ENCODE measurements at regions not wholly inside any gene's neighbourhood (a gene's known extent, or its start where the extent isn't known, plus 50 kb on each side); places are given as distances from the start of the nearest gene placed in this dataset.
"Not testable (repeated sequence)": the region's sequence is repeated elsewhere in the genome, so short reads cannot be mapped to it uniquely, and the experiment has no call there.

DNA sequence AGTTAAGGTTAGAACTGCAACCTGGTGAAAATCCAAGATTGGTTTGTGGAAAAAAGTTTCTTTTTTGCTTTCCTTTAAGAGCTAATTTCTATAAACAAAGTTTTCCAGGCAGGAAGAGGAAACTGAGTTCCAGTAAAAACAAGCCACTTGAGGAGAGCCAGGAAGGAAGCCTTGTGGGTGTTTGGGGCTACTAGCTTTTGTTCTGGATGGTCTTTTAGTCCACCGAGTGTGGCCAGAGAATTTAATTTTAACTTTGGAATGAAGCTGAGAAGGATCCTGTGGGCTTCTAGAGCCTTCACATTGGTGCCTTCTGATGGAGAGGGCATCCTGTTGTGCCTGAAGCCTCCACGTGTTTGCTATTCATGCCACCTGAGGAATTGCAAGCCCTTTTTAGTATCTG is 327.9 kb downstream of the C12orf75 start:
- H3K27me3 ChIP-seq, result no peaks in the 10 kb centered on the region
- H3K27ac ChIP-seq, result no peak overlapping the region
- no peaks in the 10 kb centered on the region for H4K20me1 ChIP-seq
- no peak overlapping the region for H3K4me3 ChIP-seq
- no peak for TF ChIP-seq Cebpa-rat (IDR thresholded peaks at IDR 0.05)
- H3K36me3 ChIP-seq, result no peaks in the 10 kb centered on the region
- no peak overlapping the region for H3K4me2 ChIP-seq
- peaks cover 0 to 6% (median 0%) of the 10 kb centered on the region in 11 experiments; a peak in 2 of 22 replicates for H3K9me3 ChIP-seq (replicated peaks in 1 of 11)
- no peak overlapping the region for H3K9ac ChIP-seq
- no peaks in the 10 kb centered on the region for H3K4me1 ChIP-seq

DNA sequence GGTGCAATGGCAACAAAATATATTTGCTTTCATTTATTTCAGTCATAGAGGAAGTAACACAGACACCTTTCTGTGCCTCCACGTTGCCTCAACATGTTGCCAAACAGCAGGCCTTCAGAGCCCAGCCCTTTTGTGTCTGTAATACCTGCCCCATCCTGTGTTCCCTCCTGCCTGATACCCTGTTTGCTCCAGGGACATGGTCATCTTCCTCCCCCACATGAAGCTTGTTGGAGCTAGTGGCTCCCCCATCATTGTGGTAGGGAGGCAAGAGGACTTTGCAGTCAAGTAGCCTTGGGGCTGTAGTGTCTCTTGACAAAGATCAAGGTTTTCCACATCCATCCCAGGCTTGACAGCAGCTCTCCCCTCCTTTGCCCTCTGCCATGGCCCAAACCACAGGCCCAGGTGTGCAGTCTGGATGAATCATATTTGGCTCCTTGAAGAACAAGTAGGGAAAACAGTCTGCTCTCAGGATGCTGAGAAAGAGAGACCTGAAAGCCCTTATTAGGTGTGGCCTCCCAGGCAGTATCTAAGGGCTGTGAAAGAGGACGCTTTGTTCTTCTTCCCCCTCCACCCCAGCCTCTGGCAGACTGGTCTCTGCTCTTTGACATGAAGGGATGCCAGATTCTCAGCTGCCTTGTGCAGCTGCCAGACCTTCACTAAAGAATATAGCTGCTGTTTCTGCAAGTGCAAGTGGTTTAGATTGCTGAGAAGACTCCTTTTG is 329.0 kb downstream of the C12orf75 start:
- no peak overlapping the region for H3K9ac ChIP-seq
- no peaks in the 10 kb centered on the region for H3K27me3 ChIP-seq
- no peaks in the 10 kb centered on the region for H3K4me1 ChIP-seq
- H3K4me2 ChIP-seq, result no peak overlapping the region
- no peak overlapping the region for H3K27ac ChIP-seq
- H3K9me3 ChIP-seq (replicated peaks in 1 of 11), result 0 out of 22 replicates have a peak, but pooled peaks cover 0 to 6% (median 0%) of the 10 kb centered on the region in 11 experiments
- H4K20me1 ChIP-seq, result no peaks in the 10 kb centered on the region
- TF ChIP-seq Cebpa-rat (IDR thresholded peaks at IDR 0.05), result no peak
- H3K4me3 ChIP-seq, result no peak overlapping the region
- H3K36me3 ChIP-seq, result no peaks in the 10 kb centered on the region

DNA sequence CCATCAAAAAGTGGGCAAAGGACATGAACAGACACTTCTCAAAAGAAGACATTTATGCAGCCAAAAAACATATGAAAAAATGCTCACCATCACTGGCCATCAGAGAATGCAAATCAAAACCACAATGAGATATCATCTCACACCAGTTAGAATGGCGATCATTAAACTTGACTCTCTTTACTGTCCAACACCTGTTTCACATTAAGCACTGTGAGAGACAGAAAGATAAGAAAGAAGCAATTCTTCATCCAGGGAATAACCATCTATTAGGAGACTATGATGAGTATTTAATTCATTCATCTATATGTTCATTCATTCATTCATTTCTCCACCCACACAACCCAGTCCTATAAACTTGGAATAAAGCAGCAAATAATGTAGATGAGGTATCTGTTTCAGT is 334.3 kb downstream of the C12orf75 start:
- H3K4me2 ChIP-seq, H4K20me1 ChIP-seq, H3K27ac ChIP-seq, H3K4me3 ChIP-seq, H3K4me1 ChIP-seq, H3K9ac ChIP-seq, H3K27me3 ChIP-seq, H3K36me3 ChIP-seq: not testable (repeated sequence)
- H3K9me3 ChIP-seq (replicated peaks in 1 of 11), result peaks cover 15 to 25% (median 19%) of the 10 kb centered on the region in 11 experiments

DNA sequence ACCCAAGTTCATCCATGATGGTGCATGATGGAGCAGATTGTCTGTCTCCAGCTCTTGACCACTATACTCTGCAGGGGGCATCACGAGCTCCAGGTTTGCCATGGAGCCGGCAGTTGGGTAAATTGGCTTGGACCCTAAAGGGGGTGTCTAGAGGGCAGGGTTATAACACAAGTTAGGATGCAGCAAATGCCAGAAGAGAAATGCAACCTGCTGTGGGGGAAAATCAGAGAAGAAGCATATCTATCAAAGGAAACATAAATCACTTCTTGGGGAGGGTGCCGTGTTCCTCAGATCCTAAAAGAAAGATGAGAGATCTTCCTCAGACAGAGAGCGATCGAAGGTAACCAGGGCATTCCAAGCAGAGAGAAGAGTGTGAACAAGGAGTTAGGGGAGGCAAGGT is 334.9 kb downstream of the C12orf75 start:
- Histone ChIP-seq H3K9me3 (replicated peaks in 1 of 11) (peaks cover 21 to 31% (median 25%) of the 10 kb centered on the region in 11 experiments), H3K27me3 (no peaks in the 10 kb centered on the region), H3K4me3 (no peak overlapping the region), H4K20me1 (no peaks in the 10 kb centered on the region), H3K4me2 (no peak overlapping the region), H3K9ac (no peak overlapping the region), H3K36me3 (no peaks in the 10 kb centered on the region), H3K4me1 (no peaks in the 10 kb centered on the region), H3K27ac (no peak overlapping the region)
- TF ChIP-seq Cebpa-rat (IDR thresholded peaks at IDR 0.05), result no peak

DNA sequence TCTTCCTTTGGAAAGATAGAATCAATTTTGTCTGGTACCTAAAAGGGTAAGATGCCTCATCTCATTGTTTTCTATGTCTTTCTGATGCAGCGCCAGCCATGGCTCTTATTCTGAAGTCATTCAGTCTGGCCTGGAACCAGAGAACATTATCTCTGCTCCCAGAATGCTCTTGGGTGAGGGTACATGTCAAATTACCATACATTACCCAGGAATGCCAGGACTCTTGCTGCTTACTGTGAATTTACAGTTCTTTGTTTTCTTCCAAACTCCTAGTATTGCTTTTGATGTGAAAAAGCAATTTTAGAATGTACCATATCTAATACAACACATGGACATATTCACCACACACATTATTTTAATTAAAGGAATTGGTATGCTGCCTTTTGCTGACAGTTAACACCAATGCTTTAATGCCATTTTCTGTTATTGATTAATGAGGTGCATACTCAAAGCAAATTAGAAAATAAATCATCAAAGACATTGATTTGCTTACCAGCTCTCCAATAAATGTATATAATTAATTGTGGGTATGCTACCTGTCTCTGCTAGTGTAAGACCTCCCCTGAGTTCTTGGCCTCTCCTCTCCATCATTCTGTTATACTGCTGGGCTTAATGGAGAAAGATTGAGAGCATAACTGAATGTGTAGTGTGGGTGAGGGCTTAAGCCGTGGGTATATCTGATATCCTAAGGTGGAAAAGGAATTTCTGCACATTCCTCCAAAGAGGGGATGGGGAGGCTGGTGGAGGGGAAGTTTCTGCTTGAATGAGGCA is 337.7 kb downstream of the C12orf75 start:
- peaks cover 23 to 41% (median 30%) of the 10 kb centered on the region in 11 experiments for H3K9me3 ChIP-seq (replicated peaks in 1 of 11)
- H3K9ac ChIP-seq, result no peak overlapping the region
- H4K20me1 ChIP-seq, result no peaks in the 10 kb centered on the region
- no peaks in the 10 kb centered on the region for H3K27me3 ChIP-seq
- no peaks in the 10 kb centered on the region for H3K4me1 ChIP-seq
- no peak overlapping the region for H3K27ac ChIP-seq
- TF ChIP-seq Cebpa-rat (IDR thresholded peaks at IDR 0.05), result no peak
- H3K4me2 ChIP-seq, result no peak overlapping the region
- H3K36me3 ChIP-seq, result no peaks in the 10 kb centered on the region
- H3K4me3 ChIP-seq, result no peak overlapping the region

DNA sequence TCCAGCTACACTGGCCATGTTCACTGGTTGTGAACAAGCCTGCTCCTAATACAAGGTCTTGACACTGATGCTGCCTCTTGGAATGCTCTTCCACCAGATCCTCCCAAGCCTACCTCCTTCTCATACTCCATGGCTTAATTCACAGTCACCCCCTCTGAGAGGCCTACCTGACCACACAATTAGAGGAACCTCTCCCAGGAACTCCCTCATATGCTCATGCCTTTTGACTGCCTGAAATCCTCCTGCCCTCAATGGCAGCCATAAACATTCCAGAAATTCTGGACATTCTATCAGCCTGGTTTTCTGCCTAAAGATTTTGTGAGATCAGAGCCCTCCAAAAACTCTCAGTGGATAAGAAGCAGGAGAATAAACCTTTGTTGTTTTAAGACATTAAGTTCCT is 340.2 kb downstream of the C12orf75 start:
- Histone ChIP-seq H4K20me1 (no peaks in the 10 kb centered on the region), H3K4me3 (no peak overlapping the region), H3K27me3 (no peaks in the 10 kb centered on the region), H3K9ac (no peak overlapping the region), H3K27ac (no peak overlapping the region), H3K4me2 (no peak overlapping the region), H3K36me3 (no peaks in the 10 kb centered on the region), H3K9me3 (replicated peaks in 1 of 11) (peaks cover 25 to 41% (median 31%) of the 10 kb centered on the region in 11 experiments), H3K4me1 (no peaks in the 10 kb centered on the region)
- TF ChIP-seq Cebpa-rat (IDR thresholded peaks at IDR 0.05), result no peak

DNA sequence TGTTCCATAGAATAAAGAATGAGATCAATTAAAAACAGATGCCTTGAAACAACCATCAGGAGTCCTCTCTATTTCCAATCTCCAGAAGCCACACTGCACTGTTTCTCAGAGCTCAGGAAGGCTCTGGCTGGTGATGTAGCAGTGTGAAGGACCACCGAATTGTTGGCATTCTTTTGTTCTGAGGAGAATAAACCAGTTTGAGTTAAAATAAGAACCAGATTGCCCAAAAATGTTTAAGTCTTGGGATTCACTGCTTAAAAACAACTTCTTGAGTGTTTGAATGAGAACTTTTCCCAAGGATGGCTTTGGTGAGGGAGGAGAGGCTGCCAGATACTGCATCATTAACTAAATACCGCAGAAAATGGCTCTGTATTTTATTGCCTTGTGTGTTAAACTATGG is 341.2 kb downstream of the C12orf75 start:
- no peak overlapping the region for H3K9ac ChIP-seq
- no peaks in the 10 kb centered on the region for H3K4me1 ChIP-seq
- no peaks in the 10 kb centered on the region for H3K36me3 ChIP-seq
- no peak for TF ChIP-seq Cebpa-rat (IDR thresholded peaks at IDR 0.05)
- peaks cover 25 to 41% (median 31%) of the 10 kb centered on the region in 11 experiments for H3K9me3 ChIP-seq (replicated peaks in 1 of 11)
- no peaks in the 10 kb centered on the region for H3K27me3 ChIP-seq
- no peaks in the 10 kb centered on the region for H4K20me1 ChIP-seq
- H3K4me2 ChIP-seq, result no peak overlapping the region
- H3K27ac ChIP-seq, result no peak overlapping the region
- H3K4me3 ChIP-seq, result no peak overlapping the region

DNA sequence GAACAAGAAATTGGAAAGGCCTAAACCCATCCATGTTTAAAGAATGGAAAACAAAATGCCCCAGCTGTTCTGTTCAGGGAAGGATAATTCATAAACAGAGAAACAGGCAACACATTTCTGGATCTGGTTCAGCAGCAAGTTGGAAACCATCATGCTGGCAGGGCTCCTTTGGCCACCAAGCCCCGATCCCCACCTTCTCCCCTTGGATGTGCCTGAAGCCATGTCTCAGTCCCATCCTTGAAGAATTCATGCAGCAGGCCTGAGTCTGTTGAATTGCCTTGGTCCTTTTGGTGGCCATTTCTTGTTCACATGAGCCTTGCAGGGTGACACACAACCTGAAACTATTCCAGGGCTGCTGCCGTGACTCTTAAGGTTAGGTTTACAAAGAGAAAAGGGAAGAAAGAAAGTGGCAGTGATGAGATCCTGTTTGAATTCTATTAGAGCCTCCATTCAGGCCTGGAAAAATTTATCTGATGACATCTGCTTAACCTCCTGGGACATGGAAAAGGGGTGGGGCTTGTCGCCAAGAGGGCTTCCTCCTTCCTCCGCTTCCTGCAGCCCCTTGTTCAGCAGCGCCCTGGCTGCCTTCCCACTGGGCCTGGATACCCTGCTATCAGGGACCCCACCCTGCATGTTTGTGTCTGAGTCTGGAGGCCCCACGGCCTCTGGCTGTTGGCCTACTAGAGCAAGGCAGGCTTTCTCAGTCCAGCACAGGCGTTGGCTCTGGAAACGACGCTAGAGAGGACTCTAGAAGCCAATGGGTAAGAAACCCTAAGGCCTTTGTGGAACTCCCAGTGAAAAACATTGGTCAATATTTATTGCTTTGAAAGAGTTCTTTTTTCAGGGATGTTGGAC is 341.9 kb downstream of the C12orf75 start:
- Histone ChIP-seq H3K9me3 (replicated peaks in 1 of 11) (peaks cover 25 to 40% (median 29%) of the 10 kb centered on the region in 11 experiments), H4K20me1 (no peaks in the 10 kb centered on the region), H3K4me2 (no peak overlapping the region), H3K27ac (no peak overlapping the region), H3K36me3 (no peaks in the 10 kb centered on the region), H3K4me3 (no peak overlapping the region), H3K9ac (no peak overlapping the region), H3K4me1 (no peaks in the 10 kb centered on the region), H3K27me3 (no peaks in the 10 kb centered on the region)
- no peak for TF ChIP-seq Cebpa-rat (IDR thresholded peaks at IDR 0.05)

All from BLaER1 treated with 17β-estradiol and CSF1 and Interleukin-3, amounts not matched to agents 10 nM and 100 nM (cell line).